ENCODE measurements at regions not wholly inside any gene's neighbourhood (a gene's known extent, or its start where the extent isn't known, plus 50 kb on each side); places are given as distances from the start of the nearest gene placed in this dataset.

DNA sequence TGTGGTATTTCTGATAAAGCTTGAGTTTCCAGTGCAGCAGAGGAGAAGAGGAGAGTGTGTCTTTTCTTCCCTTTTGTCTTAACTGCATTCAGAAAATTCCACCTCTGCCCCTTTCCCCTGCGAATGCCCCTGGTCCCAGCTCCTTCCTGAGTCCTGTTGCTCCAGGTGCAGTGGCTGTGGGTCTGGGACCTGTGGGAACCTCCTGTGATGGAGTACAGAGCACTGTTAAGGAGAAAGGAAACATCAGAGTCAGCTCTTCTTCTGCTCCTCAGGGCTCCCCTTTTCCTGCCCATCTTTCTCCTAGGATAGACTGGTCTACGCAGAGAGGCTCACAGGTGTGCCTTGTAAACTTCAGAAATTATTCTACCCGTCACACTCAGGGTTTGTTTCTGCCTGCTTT lies 165.8 kb upstream of the ROPN1 start:
- TF ChIP-seq, protein P1, sequence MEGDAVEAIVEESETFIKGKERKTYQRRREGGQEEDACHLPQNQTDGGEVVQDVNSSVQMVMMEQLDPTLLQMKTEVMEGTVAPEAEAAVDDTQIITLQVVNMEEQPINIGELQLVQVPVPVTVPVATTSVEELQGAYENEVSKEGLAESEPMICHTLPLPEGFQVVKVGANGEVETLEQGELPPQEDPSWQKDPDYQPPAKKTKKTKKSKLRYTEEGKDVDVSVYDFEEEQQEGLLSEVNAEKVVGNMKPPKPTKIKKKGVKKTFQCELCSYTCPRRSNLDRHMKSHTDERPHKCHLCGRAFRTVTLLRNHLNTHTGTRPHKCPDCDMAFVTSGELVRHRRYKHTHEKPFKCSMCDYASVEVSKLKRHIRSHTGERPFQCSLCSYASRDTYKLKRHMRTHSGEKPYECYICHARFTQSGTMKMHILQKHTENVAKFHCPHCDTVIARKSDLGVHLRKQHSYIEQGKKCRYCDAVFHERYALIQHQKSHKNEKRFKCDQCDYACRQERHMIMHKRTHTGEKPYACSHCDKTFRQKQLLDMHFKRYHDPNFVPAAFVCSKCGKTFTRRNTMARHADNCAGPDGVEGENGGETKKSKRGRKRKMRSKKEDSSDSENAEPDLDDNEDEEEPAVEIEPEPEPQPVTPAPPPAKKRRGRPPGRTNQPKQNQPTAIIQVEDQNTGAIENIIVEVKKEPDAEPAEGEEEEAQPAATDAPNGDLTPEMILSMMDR (IDR thresholded peaks at IDR 0.05; ENCODE audit: low read depth, low read length): no peak
- H3K4me3 ChIP-seq (ENCODE audit: low read depth, low read length): no peak overlapping the region

- TF ChIP-seq, protein P1 (IDR thresholded peaks at IDR 0.05; ENCODE audit: low read depth, low read length): no peak
- no peak overlapping the region for H3K4me3 ChIP-seq (ENCODE audit: low read depth, low read length)
Observed at GRCh38 chr3:124158168-124158881, 166.4 kb upstream of the ROPN1 start.

DNA sequence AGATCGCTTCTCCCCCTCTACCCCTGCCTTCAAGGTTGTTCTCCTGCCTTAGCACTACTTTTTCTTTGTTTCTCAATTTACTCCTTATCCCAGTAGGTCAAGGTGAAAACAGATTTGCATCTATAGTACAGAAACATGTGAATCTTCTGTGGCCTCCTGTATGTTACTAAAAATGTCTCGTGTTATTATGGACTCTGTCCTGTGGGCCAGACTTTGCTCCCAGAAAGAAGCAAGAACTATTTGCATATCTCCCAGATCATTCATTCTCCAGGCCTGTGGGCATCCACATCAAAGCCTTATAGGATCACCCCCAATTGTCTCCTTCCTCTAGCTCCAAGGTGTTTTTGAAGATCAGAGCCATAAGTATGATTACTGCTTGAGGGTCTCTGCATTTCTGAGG lies 169.5 kb upstream of the ROPN1 start:
- TF ChIP-seq, protein P1 (IDR thresholded peaks at IDR 0.05; ENCODE audit: low read depth, low read length): no peak
- no peak overlapping the region for H3K4me3 ChIP-seq (ENCODE audit: low read depth, low read length)

- TF ChIP-seq, protein P1 (IDR thresholded peaks at IDR 0.05; ENCODE audit: low read depth, low read length): no peak
- H3K4me3 ChIP-seq (ENCODE audit: low read depth, low read length): no peak overlapping the region
Observed at GRCh38 chr3:124163689-124164088, 171.8 kb upstream of the ROPN1 start.

GRCh38 chr3:124168271-124168670 lies 176.3 kb upstream of the ROPN1 start:
- no peak overlapping the region for H3K4me3 ChIP-seq (ENCODE audit: low read depth, low read length)
- TF ChIP-seq, protein P1 (IDR thresholded peaks at IDR 0.05; ENCODE audit: low read depth, low read length): no peak

DNA sequence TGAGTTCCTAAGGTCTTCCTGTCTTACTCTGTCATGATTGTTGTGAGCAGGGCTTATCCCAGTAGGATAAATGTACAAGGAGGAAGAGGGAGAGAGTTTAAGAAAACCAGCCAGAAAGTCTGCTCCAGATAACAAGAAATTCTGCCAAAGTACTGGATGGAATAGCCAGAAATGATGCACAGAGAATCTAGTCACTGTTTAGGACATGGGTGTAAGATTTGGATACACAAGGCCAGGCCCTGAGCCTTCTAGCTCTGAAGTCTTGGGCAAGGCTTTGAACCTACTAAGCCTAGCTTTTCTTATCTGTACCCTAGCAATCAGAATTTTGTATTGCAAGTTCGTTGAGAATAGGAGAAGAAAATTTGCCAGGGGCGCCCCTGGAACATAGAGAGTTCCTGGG lies 180.4 kb upstream of the ROPN1 start:
- no peak overlapping the region for H3K4me3 ChIP-seq (ENCODE audit: low read depth, low read length)
- TF ChIP-seq, protein P1 (IDR thresholded peaks at IDR 0.05; ENCODE audit: low read depth, low read length): no peak

DNA sequence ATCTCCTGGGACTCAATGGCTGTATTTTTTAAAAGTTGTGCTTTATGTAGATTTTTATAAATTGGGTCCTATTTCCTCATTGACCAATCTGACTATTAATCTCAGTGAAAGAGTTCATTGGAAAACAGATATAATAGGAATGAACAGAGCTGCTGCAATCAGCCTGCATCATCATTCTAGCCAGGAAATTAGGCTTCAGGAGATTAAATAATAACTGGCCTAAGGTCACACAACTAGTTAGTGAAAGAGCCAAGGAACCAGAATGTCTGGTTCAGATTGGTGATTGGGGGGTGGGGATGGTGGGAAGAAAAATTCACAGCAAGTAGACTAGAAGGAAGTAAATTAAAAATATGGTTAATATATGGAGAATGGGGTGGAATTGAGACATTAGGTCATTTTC lies 180.9 kb upstream of the ROPN1 start:
- no peak overlapping the region for H3K4me3 ChIP-seq (ENCODE audit: low read depth, low read length)
- TF ChIP-seq, protein P1 (IDR thresholded peaks at IDR 0.05; ENCODE audit: low read depth, low read length): no peak
